HepG2 (cell line): ENCODE measurements at regions not wholly inside any gene's neighbourhood (a gene's known extent, or its start where the extent isn't known, plus 50 kb on each side); places are given as distances from the start of the nearest gene placed in this dataset.

ENCODE experiments used
- ARNT ChIP-seq: fragments of 450-650 bp; IDR thresholded peaks from 2 replicates; pipeline ENCODE4 v1.6.1; 2017
- FOSL2 ChIP-seq: sonication (generic); formaldehyde crosslinking; IDR thresholded peaks from 2 replicates; pipeline ENCODE4 v1.4.0; 2020; ENCODE audit warnings: missing genetic modification reagents
- HCFC1 ChIP-seq: fragments of 150-350 bp; IDR thresholded peaks from 2 replicates; pipeline ENCODE4 v1.6.1; 2014; ENCODE audit warnings: low read depth, low read length
- MTA1 ChIP-seq: sonication (generic); formaldehyde crosslinking; IDR thresholded peaks from 2 replicates; pipeline ENCODE4 v1.4.0; 2020; ENCODE audit warnings: missing genetic modification reagents, mild to moderate bottlenecking, borderline replicate concordance
- NFE2L2 ChIP-seq: fragments of 150-350 bp; IDR thresholded peaks from 2 replicates; pipeline ENCODE4 v1.6.1; 2014; ENCODE audit warnings: low read length
- NKX3-1 ChIP-seq: sonication (generic); formaldehyde crosslinking; IDR thresholded peaks from 2 replicates; pipeline ENCODE4 v1.5.0; 2020; ENCODE audit warnings: missing genetic modification reagents
- PHF21A ChIP-seq: sonication (generic); formaldehyde crosslinking; IDR thresholded peaks from 2 replicates; pipeline ENCODE4 v1.5.0; 2020; ENCODE audit warnings: mild to moderate bottlenecking, missing genetic modification reagents
- ZFP1 ChIP-seq: IDR thresholded peaks from 2 replicates; pipeline ENCODE4 v1.6.1; 2016
- ZNF572 ChIP-seq: sonication (generic); formaldehyde crosslinking; IDR thresholded peaks from 2 replicates; pipeline ENCODE4 v1.5.1; 2020; ENCODE audit warnings: mild to moderate bottlenecking, missing genetic modification reagents
- TF ChIP-seq, protein P1 (sequence below), 2 experiments: sonication (generic) in 1 of 2; formaldehyde crosslinking in 1 of 2; IDR thresholded peaks; 2 replicates each; pipeline versions ENCODE4 v1.4.0 to v1.6.1; 2018 to 2020; ENCODE audit warnings: missing genetic modification reagents in 2 of 2, borderline replicate concordance in 1 of 2, low read depth in 1 of 2, mild to moderate bottlenecking in 1 of 2, missing biosample characterization in 1 of 2
- TF ChIP-seq, protein P2 (sequence below): sonication (generic); formaldehyde crosslinking; IDR thresholded peaks from 2 replicates; pipeline ENCODE4 v1.4.0; 2020; ENCODE audit warnings: missing genetic modification reagents
- TF ChIP-seq, protein P3 (sequence below): sonication (generic); formaldehyde crosslinking; IDR thresholded peaks from 2 replicates; pipeline ENCODE4 v1.8.1; 2023; ENCODE audit warnings: mild to moderate bottlenecking, missing genetic modification reagents

GRCh38 chr6:28758818-28759235, 165.0 kb downstream of the TRIM27 start (continued):
- TF ChIP-seq, protein P1, sequence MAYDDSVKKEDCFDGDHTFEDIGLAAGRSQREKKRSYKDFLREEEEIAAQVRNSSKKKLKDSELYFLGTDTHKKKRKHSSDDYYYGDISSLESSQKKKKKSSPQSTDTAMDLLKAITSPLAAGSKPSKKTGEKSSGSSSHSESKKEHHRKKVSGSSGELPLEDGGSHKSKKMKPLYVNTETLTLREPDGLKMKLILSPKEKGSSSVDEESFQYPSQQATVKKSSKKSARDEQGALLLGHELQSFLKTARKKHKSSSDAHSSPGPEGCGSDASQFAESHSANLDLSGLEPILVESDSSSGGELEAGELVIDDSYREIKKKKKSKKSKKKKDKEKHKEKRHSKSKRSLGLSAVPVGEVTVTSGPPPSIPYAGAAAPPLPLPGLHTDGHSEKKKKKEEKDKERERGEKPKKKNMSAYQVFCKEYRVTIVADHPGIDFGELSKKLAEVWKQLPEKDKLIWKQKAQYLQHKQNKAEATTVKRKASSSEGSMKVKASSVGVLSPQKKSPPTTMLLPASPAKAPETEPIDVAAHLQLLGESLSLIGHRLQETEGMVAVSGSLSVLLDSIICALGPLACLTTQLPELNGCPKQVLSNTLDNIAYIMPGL (CRISPR knock-in tag; IDR thresholded peaks at IDR 0.05; ENCODE audit: borderline replicate concordance in 1 of 2, low read depth in 1 of 2), result no peak
- no peak for TF ChIP-seq NKX3-1
- TF ChIP-seq, protein P2, sequence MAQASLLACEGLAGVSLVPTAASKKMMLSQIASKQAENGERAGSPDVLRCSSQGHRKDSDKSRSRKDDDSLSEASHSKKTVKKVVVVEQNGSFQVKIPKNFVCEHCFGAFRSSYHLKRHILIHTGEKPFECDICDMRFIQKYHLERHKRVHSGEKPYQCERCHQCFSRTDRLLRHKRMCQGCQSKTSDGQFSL (CRISPR knock-in tag), result no peak
- no peak for TF ChIP-seq ZNF572 (CRISPR knock-in tag)
- TF ChIP-seq, protein P3, sequence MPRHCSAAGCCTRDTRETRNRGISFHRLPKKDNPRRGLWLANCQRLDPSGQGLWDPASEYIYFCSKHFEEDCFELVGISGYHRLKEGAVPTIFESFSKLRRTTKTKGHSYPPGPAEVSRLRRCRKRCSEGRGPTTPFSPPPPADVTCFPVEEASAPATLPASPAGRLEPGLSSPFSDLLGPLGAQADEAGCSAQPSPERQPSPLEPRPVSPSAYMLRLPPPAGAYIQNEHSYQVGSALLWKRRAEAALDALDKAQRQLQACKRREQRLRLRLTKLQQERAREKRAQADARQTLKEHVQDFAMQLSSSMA (CRISPR knock-in tag), result no peak
- TF ChIP-seq ARNT, result no peak
- TF ChIP-seq PHF21A (CRISPR knock-in tag), result no peak
- no peak for TF ChIP-seq MTA1
- TF ChIP-seq HCFC1, result no peak
- TF ChIP-seq ZFP1 (CRISPR knock-in tag), result no peak
- TF ChIP-seq NFE2L2, result no peak
- no peak for TF ChIP-seq FOSL2 (CRISPR knock-in tag)
